GM23338 (cell line): ENCODE measurements at regions not wholly inside any gene's neighbourhood (a gene's known extent, or its start where the extent isn't known, plus 50 kb on each side); places are given as distances from the start of the nearest gene placed in this dataset.

Source experiments
- CTCF ChIP-seq, 2 experiments: fragments of 200-600 bp in 1 of 2; sonication (generic) in 1 of 2; conservative IDR thresholded peaks; 2 replicates each; pipeline versions ENCODE4 v1.5.1 to v1.6.1; 2016 to 2017; ENCODE audit warnings: antibody characterized with exemption in 2 of 2, low read depth in 2 of 2, mild to moderate bottlenecking in 2 of 2, moderate library complexity in 1 of 2
- EZH2phosphoT487 ChIP-seq: fragments of 200-600 bp; sonication (generic); IDR thresholded peaks from one replicate; pipeline ENCODE4 v1.8.1; 2018; ENCODE audit warnings: antibody characterized with exemption; ENCODE audit not compliant: unreplicated experiment
- POLR2AphosphoS5 ChIP-seq: IDR thresholded peaks from 2 replicates; pipeline ENCODE4 v1.6.1; 2016; ENCODE audit warnings: antibody characterized with exemption, low read depth
- REST ChIP-seq: IDR thresholded peaks from one replicate; pipeline ENCODE4 v1.6.1; 2018; ENCODE audit warnings: antibody characterized with exemption; ENCODE audit not compliant: unreplicated experiment
- ZNF331 ChIP-seq: fragments of 250-450 bp; sonication (Bioruptor Pico); IDR thresholded peaks from 2 replicates; pipeline ENCODE4 v1.5.0; 2020; ENCODE audit warnings: low read depth, mild to moderate bottlenecking, moderate library complexity

- TF ChIP-seq CTCF (conservative IDR thresholded peaks at IDR 0.05; ENCODE audit: low read depth in 2 of 2) (no peak), REST (no peak), ZNF331 (CRISPR knock-in tag) (no peak), POLR2AphosphoS5 (no peak), EZH2phosphoT487 (no peak)
Observed at GRCh38 chr5:167061695-167062094, 1229.8 kb upstream of the WWC1 start.
